Loucy (cell line): ENCODE measurements at regions not wholly inside any gene's neighbourhood (a gene's known extent, or its start where the extent isn't known, plus 50 kb on each side); places are given as distances from the start of the nearest gene placed in this dataset.
"Not testable (repeated sequence)": the region's sequence is repeated elsewhere in the genome, so short reads cannot be mapped to it uniquely, and the experiment has no call there.

Source experiments
- H2AFZ ChIP-seq: fragments of 200-600 bp; sonication (generic); 2 replicates; pipeline ENCODE4 v1.6.0; 2016; ENCODE audit warnings: antibody characterized with exemption, mild to moderate bottlenecking, low read length, moderate library complexity
- H3F3A ChIP-seq: fragments of 200-600 bp; 2 replicates; pipeline ENCODE4 v1.6.0; 2016; ENCODE audit warnings: antibody characterized with exemption, low read depth, mild to moderate bottlenecking
- H3K27me3 ChIP-seq: fragments of 200-600 bp; sonication (generic); 2 replicates; pipeline ENCODE4 v1.6.1; 2014; ENCODE audit warnings: low read length, mild to moderate bottlenecking; ENCODE audit not compliant: insufficient read depth, poor library complexity, severe bottlenecking
- H3K36me3 ChIP-seq: fragments of 200-600 bp; sonication (generic); 2 replicates; pipeline ENCODE4 v1.6.1; 2016; ENCODE audit warnings: low read length; ENCODE audit not compliant: insufficient read depth
- H3K4me1 ChIP-seq: fragments of 200-600 bp; sonication (generic); 2 replicates; pipeline ENCODE4 v1.5.1; 2014; ENCODE audit warnings: low read length, mild to moderate bottlenecking; ENCODE audit not compliant: insufficient read depth, poor library complexity, severe bottlenecking
- H3K4me2 ChIP-seq: fragments of 200-600 bp; sonication (generic); 2 replicates; pipeline ENCODE4 v1.6.0; 2014; ENCODE audit warnings: antibody characterized with exemption, low read length, low read depth, mild to moderate bottlenecking; ENCODE audit not compliant: poor library complexity, severe bottlenecking
- H3K4me3 ChIP-seq: fragments of 200-600 bp; sonication (generic); 2 replicates; pipeline ENCODE4 v1.5.1; 2014; ENCODE audit warnings: low read length, mild to moderate bottlenecking, mixed read lengths; ENCODE audit not compliant: poor library complexity, severe bottlenecking
- H3K79me2 ChIP-seq: fragments of 200-600 bp; sonication (generic); 2 replicates; pipeline ENCODE4 v1.6.1; 2014; ENCODE audit warnings: low read length; ENCODE audit not compliant: insufficient read depth
- H3K9ac ChIP-seq: fragments of 200-600 bp; sonication (generic); 2 replicates; pipeline ENCODE4 v1.6.0; 2014; ENCODE audit warnings: mild to moderate bottlenecking, low read depth, low read length, moderate library complexity; ENCODE audit not compliant: poor library complexity, severe bottlenecking
- H3K9me2 ChIP-seq: fragments of 200-600 bp; sonication (generic); replicated peaks from 2 replicates; pipeline ENCODE4 v1.6.1; 2016; ENCODE audit warnings: low read depth, low read length, mixed read lengths
- H3K9me3 ChIP-seq: fragments of 200-600 bp; sonication (generic); 2 replicates; pipeline ENCODE4 v1.6.1; 2014; ENCODE audit warnings: mild to moderate bottlenecking, antibody characterized with exemption, low read length, low read depth; ENCODE audit not compliant: insufficient read depth
- H4K20me1 ChIP-seq: fragments of 200-600 bp; sonication (generic); 2 replicates; pipeline ENCODE4 v1.6.0; 2014; ENCODE audit warnings: antibody characterized with exemption, low read length, mild to moderate bottlenecking; ENCODE audit not compliant: insufficient read depth, poor library complexity, severe bottlenecking
- CTCF ChIP-seq: fragments of 200-600 bp; sonication (generic); conservative IDR thresholded peaks from 2 replicates; pipeline ENCODE4 v1.5.1; 2014; ENCODE audit warnings: mild to moderate bottlenecking, antibody characterized with exemption, low read length
- EZH2phosphoT487 ChIP-seq: fragments of 200-600 bp; IDR thresholded peaks from 2 replicates; pipeline ENCODE4 v1.6.1; 2018; ENCODE audit warnings: antibody characterized with exemption, mild to moderate bottlenecking, moderate library complexity, borderline replicate concordance

- no peak overlapping the region for H3K4me2 ChIP-seq
- no peak overlapping the region for H2AFZ ChIP-seq
- no peak for TF ChIP-seq CTCF
- TF ChIP-seq EZH2phosphoT487 = no peak
- H3K9me3 ChIP-seq = no peaks in the 10 kb centered on the region
- no peaks in the 10 kb centered on the region for H3K9me2 ChIP-seq
- no peaks in the 10 kb centered on the region for H3K4me1 ChIP-seq
- H3F3A ChIP-seq = no peaks in the 10 kb centered on the region
- no peaks in the 10 kb centered on the region for H3K27me3 ChIP-seq
- no peaks in the 10 kb centered on the region for H4K20me1 ChIP-seq
- no peaks in the 10 kb centered on the region for H3K79me2 ChIP-seq
- no peak overlapping the region for H3K9ac ChIP-seq
- no peak overlapping the region for H3K4me3 ChIP-seq
- no peaks in the 10 kb centered on the region for H3K36me3 ChIP-seq
Observed at GRCh38 chr10:65670087-65670486, 1255.7 kb upstream of the LRRTM3 start.

GRCh38 chr10:65670596-65670995 lies 1255.2 kb upstream of the LRRTM3 start:
- not testable (repeated sequence) for H3K27me3 ChIP-seq, H2AFZ ChIP-seq, H3K4me3 ChIP-seq, H3K4me2 ChIP-seq, H4K20me1 ChIP-seq, H3K79me2 ChIP-seq, H3K9ac ChIP-seq, H3K9me3 ChIP-seq, H3K4me1 ChIP-seq, H3F3A ChIP-seq, H3K36me3 ChIP-seq, H3K9me2 ChIP-seq

- Histone ChIP-seq H3K79me2 (no peaks in the 10 kb centered on the region), H3K27me3 (no peaks in the 10 kb centered on the region), H4K20me1 (no peaks in the 10 kb centered on the region), H3K4me3 (no peak overlapping the region), H3F3A (no peaks in the 10 kb centered on the region), H3K4me1 (no peaks in the 10 kb centered on the region), H3K4me2 (no peak overlapping the region), H2AFZ (no peak overlapping the region), H3K9me3 (no peaks in the 10 kb centered on the region), H3K36me3 (no peaks in the 10 kb centered on the region), H3K9ac (no peak overlapping the region), H3K9me2 (no peaks in the 10 kb centered on the region)
- no peak for TF ChIP-seq EZH2phosphoT487
- TF ChIP-seq CTCF = no peak
Observed at GRCh38 chr10:65675236-65675635, 1250.6 kb upstream of the LRRTM3 start.

- Histone ChIP-seq H3K36me3 (no peaks in the 10 kb centered on the region), H2AFZ (no peak overlapping the region), H3K4me3 (no peak overlapping the region), H3K9me2 (no peaks in the 10 kb centered on the region), H3K9ac (no peak overlapping the region), H3K4me2 (no peak overlapping the region), H3F3A (no peaks in the 10 kb centered on the region), H4K20me1 (no peaks in the 10 kb centered on the region), H3K4me1 (no peaks in the 10 kb centered on the region), H3K79me2 (no peaks in the 10 kb centered on the region), H3K9me3 (no peaks in the 10 kb centered on the region), H3K27me3 (no peaks in the 10 kb centered on the region)
- TF ChIP-seq CTCF (no peak), EZH2phosphoT487 (no peak)
Observed at GRCh38 chr10:65684896-65685295, 1240.9 kb upstream of the LRRTM3 start.
